HG03521 (cell line): ENCODE measurements at regions not wholly inside any gene's neighbourhood (a gene's known extent, or its start where the extent isn't known, plus 50 kb on each side); places are given as distances from the start of the nearest gene placed in this dataset.

Experiments used
- ATAC-seq: cut with Tn5 transposase; IDR thresholded peaks from one replicate; pipeline ENCODE4 v1.9.1; 2021; ENCODE audit warnings: mild to moderate bottlenecking, moderate library complexity; ENCODE audit not compliant: unreplicated experiment

DNA sequence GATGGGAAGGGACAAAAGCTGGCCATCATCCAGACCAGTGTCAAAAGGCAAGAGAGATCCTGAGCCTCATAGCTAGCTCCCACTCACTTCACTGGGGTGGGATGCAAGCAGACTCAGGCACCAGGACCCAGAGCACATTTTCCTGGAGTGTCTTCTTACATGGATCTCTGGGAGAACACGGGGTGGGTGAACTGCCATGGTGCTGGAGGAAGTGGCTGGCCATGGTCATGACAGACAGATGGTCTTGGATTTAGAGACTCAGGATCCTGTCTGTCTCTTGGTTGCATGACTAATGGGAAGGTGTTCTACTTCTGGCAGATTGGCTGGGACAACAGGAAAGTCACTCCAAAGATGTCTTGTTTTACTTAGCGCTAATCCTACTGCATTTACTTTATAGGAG is 311.5 kb downstream of the ATP23 start:
- no peak for ATAC-seq

DNA sequence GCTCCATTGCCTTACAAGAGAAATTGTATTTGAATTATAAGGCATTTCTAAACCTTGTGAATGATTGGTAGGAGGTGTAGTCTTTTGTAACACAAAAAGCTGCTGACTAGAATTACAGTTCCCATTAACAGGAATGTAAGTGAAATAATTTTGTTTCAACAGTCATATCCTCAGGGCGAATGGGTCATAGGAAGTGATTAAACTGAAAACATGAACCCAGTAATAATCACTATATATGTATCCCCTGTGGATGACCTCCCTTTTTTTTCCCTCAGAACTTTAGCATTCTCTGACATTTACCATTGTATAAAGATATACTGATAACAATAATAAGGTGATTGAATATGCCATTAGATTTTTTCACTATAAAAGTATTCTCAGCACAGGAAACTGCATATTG is 312.3 kb downstream of the ATP23 start:
- no peak for ATAC-seq

DNA sequence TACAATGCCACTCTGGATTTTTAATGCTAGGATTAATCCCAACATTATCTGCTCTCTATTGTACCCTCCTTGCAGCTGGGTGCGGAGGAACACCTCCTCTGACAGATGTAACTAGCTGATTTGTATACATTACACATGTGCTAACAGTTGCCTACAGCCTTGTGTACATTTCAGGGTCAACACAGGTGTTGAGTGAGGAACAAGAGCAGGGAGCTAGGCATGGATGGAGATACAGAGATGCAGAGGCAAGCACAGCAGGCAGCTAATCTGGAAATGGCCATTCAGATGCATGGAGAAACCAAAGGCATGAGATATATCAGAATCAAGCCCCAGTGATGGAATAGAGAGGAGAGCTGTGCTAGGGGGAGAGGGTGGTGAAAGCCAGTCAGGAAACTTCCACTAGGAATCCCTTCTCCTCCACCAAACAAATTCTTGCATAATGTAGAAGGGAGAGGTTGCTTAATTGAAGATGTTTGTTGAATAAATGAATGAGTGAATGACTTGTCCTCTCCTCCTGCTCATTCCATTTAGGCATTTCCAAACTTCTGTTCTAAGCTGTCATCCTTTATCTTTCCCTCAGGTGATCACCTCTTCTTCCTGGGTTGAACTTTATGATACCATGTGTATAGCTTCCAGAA is 313.2 kb downstream of the ATP23 start:
- ATAC-seq, result no peak

DNA sequence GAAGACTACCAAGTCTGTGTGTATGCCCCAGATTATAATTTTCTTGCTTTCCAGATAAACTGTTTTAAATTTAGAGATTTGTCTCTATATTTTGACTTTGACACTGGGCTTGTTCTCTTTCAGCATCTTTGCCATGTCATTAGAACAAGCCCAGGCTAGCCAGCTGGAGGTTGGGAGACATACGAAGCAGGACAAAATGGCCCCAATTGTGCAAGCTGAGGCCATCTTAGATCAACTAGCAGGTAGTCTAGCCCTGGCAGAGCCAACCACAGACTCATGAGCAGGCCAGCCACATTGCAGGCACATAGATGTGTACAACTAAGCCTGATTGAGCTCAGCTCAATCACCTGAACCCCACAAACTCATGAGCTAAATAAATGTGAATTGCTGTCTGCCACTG is 321.4 kb downstream of the ATP23 start:
- ATAC-seq, result no peak

DNA sequence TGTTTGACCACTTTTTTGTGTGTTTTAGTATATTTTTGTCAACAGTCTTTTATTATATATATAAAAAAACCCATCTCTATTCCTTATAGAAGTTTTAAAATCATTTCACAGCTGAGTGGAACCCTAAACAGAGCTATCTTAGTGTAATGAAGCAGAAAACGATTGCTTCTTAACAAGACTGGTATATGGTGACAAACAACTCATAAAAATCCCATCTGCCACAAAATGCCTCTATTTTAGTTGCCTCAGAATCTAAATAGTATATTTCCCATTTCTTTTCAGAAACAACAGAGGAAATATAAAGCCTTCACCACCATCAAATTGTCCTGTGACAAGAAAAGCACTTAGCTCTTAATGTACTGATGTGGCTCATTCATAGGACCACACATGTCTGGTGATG is 322.4 kb downstream of the ATP23 start:
- no peak for ATAC-seq

DNA sequence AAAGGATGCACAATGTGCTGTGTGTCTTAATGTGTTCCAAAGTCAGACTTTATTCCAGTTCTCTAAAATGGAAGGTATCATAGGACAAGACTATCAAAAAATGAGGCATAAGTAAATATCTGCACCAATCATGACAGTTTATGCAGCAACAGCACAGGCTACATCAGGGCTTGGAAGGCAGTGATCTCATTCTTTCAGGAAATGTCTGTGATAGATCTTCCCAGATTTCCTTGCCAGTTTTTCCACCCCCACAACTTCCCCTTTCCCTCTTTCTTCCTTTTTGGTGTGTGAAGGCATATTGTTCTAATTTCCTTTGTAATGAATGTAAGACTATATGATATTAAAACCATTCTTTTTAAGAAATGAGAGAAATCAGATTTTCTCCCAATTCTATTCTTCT is 326.7 kb downstream of the ATP23 start:
- no peak for ATAC-seq

DNA sequence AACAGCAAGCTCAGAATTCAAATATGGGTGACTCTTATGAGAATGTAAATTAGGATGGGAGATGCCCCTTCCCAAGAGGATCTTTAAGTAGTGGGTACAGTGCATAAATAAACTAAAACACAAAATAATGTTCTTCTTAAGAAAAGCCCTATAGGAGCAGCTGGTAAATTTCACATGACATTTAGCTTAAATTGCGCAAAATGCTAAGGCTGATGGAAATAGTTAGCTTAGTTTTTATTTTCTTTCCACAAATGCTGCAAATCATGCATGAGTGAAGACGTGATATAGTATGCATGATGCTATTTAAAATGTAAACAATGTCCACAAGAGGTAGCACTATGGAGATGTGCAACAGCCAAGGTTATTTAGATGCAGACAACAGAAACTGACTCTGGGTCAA is 328.1 kb downstream of the ATP23 start:
- ATAC-seq, result no peak

DNA sequence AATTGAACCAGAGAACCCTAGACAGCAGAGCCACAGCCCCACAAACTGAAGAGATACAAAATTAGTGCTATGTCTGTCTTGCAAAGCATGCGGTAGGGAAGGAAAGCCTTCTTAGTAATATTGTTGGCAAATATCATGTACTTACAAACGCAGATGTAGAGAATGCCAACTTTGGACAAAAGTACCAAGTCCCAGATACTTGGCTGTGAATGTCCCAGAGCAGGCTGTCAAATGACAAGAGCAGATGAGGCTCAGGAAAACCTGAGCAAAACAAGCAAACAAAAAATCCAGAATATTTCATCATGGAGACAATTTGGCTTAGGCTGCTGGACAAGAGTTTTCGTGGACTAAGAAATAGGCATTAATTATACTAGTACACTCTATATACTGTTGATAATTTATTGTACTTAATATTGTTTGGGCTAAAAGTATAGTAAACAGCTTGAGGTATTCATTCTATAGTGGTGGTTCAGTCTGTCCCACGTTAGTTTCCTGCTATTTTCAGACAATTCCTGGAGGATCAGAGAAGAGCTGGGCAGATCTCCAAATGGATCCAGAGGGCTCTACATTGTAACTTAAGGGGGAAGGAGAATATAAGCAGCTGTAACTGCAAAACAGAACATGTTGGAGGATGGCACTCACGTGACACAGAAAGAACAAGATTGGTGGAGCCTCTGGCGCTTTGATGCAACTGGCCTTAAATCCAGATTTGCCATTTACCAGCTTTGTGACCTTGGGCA is 329.8 kb downstream of the ATP23 start:
- ATAC-seq, result no peak

DNA sequence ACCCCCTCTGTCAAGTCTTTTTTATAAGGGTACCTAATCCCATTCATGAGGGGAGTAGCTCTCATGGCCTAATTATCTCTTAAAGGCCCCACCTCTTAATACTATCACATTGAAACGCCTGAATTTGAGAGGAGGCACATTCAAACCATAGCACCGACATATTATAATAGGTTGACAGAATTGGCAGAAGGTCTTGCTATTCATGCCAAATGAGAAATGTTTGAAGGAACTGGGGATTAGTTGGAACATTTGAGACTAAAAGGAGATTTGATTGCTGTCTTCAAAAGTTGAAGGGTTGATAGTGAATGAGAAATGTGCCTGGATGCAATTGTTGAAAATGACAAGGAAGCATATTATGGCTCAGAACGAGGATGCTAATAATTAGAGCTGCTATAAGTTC is 331.1 kb downstream of the ATP23 start:
- ATAC-seq, result no peak

DNA sequence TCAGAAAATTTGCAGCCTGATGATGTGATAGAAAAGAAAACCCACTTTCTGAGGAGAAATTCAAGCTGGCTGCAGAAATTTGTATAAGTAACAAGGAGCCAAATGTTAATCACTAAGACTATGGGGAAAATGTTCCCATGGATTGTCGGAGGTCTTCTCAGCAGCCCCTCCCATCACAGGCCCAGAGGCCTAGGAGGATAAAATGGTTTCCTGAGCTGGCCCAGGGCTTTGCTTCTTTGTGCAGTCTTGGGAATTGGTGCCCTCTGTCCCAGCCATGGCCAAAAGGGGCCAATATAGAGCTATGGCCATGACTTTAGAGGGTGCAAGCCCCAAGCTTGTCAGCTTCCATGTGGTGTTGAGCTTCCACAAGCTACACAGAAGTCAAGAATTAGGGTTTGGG is 335.9 kb downstream of the ATP23 start:
- no peak for ATAC-seq

DNA sequence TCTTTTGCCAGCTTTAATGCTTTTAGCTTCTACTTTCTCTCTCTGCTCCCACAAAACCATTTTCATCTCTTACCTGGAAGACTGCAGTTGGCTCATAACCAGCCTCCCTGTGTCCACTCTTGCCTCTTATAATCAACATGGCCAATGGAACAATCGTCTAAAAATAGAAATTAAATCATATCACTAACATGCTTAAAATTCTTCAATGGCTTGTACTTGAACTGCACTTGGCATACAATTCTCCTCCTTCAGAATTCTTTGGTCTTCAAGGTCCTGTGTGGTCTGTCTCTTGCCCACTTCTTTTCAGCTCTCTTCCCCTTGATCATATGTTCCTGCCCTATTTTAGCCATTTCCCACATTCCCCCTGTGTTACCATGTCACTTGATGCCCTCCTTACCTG is 342.2 kb downstream of the ATP23 start:
- ATAC-seq, result no peak

DNA sequence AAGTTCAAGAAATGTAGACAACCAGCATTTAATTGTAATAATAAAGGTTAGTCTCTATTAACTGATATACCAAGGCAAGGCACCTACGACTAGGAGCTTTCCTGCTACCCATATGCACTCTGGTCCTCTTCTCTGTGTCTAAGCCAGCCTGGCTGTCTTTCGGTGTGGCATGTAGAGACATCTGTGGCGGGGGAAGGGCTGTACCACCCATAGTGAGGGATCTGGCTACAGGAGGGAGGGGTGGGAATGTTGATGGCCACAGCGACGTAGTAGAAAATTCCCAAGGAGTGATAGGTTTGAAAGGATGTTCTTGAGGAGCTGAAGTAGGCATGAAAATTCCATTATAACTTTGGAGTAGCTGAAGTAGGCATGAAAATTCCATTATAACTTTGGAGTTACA is 344.2 kb downstream of the ATP23 start:
- no peak for ATAC-seq

DNA sequence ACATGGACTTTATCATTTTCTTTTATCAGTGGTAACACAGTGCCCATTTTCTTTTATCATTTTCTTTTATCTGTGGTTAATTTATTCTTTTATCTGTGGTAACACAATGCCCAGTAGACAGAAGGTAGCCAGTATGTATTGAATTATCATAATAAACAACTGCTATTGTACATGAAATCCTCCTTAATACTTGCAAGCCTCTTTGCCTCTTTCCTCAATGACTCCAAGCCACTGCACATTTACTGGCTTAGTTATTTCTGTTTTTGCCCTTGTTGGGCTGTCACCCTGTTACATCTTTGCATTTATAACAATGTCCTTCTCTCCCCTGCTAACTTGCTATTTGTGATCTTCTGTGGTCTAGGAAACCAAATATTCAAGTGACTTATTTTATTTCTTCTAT is 345.0 kb downstream of the ATP23 start:
- no peak for ATAC-seq

DNA sequence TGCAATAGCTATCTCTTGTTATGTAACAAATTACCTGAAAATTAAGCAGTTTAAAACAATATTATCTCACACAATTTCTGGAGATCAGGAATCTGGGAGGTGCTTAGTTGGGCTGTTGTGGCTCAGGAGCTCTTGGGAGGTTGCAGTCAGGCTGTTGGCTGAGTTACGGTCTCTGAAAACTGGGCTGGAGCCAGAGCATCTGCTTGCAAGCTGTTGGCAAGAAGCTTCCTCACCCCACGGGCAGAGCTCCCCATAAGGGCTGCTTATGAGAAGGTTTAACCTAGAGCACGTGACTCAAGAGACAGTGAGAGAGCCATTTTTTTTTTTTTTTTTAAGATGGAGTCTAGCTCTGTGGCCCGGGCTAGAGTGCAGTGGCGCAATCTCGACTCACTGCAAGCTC is 346.8 kb downstream of the ATP23 start:
- no peak for ATAC-seq

DNA sequence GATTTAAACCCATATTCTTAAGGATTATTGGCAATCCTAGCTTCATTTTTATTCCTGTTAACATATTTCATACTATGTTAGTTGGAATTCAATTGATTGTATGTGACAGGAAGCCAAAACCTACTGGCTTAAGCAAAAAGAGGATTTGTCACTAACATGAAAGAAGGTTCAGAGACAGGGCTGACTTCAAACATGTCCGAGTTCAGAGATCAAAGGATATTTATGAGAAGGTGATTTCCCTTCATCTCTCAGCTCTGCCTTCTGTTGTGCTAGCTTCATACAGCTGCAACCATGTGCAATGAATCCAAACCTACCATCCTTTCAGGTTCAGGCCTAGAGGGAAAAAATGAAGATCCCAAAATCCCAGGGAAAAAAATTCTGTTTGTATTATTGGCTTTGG is 349.7 kb downstream of the ATP23 start:
- no peak for ATAC-seq

DNA sequence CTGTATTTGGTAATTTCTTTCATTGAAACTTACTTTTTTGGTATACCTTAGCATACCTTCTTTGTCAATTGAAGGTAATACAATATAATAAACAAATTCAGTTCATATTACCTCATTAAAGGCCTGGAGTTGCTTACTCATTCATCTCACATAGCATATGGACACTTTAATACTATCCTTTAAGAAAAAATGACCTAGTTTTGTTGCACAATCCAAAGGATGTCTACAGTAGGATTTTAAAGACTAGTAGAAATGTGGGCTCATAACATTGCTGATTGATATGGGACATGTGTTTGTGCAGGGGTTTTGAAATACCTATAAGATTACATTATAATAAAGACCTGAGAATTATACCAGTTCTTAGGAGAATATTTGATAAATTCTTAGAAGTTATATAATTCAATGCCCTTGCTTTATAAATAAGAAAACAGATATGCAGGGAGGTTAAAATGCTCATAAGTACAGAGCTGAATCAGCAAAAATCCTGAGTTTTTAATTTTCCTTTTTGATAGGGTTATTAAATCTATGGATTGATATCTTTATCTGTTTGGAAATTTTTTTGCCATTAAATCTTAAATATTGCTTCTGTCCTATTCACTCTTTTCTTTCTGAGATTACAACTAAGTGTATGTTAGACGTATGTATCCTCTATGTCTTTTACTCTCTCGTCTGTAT is 352.1 kb downstream of the ATP23 start:
- no peak for ATAC-seq

DNA sequence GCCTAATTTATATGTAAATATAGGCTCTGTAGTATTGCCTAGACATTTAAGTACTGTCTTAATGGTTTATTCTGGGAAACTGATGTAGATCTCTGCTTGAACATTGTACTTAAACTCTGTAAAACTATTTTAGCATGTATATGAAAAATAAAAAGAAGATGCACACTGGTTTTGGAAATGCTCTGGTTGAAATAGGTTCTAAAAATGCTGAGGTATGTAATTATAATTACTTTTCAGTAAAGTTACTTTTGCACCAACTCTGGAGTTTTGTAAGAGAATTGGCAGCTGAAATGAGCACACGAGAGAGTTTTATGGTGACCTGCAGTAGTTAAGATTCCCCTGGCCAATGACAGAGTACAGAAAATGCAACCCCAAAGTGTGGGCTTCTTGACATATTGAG is 353.9 kb downstream of the ATP23 start:
- no peak for ATAC-seq

DNA sequence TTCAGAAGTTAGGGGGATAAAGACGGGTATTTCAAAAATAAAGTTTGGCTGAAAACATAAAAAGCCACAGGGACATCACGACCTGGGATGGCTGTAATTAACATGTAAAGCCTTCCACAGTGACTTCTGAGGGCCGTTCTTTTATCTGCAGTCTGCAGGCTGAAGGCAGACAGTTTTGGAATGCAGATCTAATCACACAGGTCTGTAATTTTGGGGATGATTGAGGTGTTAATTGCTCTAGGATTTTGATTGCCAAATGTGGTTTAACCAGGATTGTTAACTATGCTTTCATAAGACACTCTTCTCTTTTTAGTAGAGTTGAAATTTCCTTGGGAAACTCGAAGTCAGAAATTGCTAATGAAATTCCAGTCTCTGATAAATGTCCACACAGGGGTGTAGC is 355.5 kb downstream of the ATP23 start:
- ATAC-seq, result no peak

DNA sequence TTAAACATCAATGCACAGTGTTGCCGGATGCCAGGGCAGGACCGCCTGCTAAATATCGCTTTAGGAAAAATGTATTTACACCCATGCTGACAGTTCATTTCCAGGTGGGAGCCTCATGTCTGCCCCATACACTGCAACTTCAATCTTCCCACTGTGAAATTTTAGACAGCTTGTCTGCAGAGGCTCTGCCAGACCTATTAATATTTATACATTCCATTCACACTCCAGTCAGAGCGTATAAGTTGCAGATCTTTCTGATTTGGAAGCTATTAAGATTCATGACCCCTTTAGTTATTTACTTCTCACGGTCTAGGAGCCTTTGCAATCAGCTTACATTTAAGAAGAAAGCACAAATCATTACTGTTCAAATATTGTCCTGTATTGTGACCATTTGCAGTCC is 357.4 kb downstream of the ATP23 start:
- ATAC-seq, result no peak

DNA sequence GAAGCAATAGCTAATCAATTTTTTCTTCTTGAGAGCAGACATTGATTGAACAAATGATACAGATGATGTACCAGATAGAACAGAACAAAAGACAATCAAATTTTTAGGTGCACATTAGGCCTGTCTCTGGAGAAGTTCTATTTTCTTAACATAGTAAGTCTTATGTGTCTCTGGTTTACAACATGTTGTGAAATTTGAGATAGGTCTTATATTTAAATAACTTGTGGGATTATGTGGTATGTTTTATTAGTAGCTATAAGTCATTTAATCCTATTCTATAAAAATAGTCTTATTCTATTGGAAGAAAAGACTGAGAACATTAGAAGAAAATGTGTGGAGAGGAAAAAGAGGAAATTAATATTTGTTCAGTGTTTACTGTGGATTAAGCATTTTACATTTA is 358.0 kb downstream of the ATP23 start:
- ATAC-seq, result no peak

DNA sequence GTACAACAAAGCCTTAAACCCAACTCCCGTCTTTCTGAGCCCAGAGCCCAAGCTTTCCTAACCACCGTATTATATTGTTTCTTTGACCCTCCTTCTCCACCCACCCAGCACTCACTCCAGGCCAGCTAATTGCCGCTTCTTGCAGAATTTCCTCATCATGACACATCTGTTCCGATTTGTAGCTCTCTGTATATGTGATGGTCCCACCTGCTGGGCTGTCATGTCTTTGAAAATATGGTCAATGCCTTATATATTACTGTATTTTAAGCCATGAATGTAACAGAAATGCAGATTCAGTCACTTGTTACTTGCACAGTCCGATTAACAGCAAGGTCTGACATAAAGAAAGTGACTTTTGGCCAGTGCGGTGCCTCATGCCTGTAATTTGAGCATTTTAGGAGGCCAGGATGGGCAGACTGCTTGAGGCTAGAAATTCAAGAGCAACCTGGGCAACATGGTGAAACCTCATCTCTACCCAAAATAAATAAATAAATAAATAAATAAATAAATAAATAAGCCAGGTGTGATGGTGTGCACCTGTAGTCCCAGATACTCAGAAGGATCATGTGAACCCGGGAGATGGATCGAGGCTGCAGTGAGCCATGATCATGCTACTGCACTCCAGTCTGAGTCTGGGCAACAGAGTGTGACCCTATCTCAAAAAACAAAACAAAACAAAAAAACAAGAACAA is 359.8 kb downstream of the ATP23 start:
- ATAC-seq, result no peak

DNA sequence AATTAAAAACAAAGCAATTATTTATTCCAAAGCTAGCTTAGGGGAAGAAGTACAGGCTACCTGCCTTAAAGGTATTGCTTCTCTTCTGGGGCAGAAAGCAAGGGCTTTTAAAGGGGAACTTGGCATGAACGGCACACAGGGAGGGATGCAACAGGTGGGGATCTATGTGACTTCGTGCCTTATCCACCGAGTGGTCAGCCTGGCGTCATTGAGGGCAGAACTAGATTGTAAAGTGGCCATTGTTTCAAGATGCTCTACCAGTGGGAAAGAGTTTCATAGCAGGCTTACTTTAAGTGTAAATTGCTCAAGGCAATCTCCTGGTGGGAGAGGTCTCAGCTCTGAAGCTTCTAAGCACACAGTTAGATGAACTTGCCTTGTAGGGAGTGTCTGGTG is 360.4 kb downstream of the ATP23 start:
- no peak for ATAC-seq
